HG03135 (cell line): ENCODE measurements at regions not wholly inside any gene's neighbourhood (a gene's known extent, or its start where the extent isn't known, plus 50 kb on each side); places are given as distances from the start of the nearest gene placed in this dataset.
"Not testable (repeated sequence)": the region's sequence is repeated elsewhere in the genome, so short reads cannot be mapped to it uniquely, and the experiment has no call there.

Experiments used
- ATAC-seq: cut with Tn5 transposase; IDR thresholded peaks from one replicate; pipeline ENCODE4 v1.9.1; 2021; ENCODE audit warnings: mild to moderate bottlenecking, moderate library complexity; ENCODE audit not compliant: unreplicated experiment

GRCh38 chr6:140537211-140537610, 1162.8 kb upstream of the CITED2 start:
- ATAC-seq, result no peak

GRCh38 chr6:140535511-140535910, 1161.1 kb upstream of the CITED2 start:
- ATAC-seq, result no peak

GRCh38 chr6:140533526-140533925, 1159.1 kb upstream of the CITED2 start:
- no peak for ATAC-seq

- ATAC-seq, result no peak
These were observed 1130.3 kb upstream of the CITED2 start for GRCh38 chr6:140504776-140505175.

- no peak for ATAC-seq
These were observed 1126.4 kb upstream of the CITED2 start for GRCh38 chr6:140500849-140501248.

- no peak for ATAC-seq
These were observed 1125.2 kb upstream of the CITED2 start for GRCh38 chr6:140499607-140500006.

- ATAC-seq, result no peak
These were observed 1120.1 kb upstream of the CITED2 start for GRCh38 chr6:140494321-140495108.

- not testable (repeated sequence) for ATAC-seq
These were observed 1119.0 kb upstream of the CITED2 start for GRCh38 chr6:140493470-140493869.

GRCh38 chr6:140490081-140490480, 1115.6 kb upstream of the CITED2 start:
- ATAC-seq, result no peak

GRCh38 chr6:140487586-140487985, 1113.1 kb upstream of the CITED2 start:
- no peak for ATAC-seq

GRCh38 chr6:140486450-140487361, 1112.3 kb upstream of the CITED2 start:
- ATAC-seq, result no peak

GRCh38 chr6:140485740-140486449, 1111.4 kb upstream of the CITED2 start:
- no peak for ATAC-seq

GRCh38 chr6:140480852-140481251, 1106.4 kb upstream of the CITED2 start:
- ATAC-seq, result no peak

GRCh38 chr6:140478631-140479030, 1104.2 kb upstream of the CITED2 start:
- ATAC-seq, result no peak

GRCh38 chr6:140475086-140475485, 1100.6 kb upstream of the CITED2 start:
- no peak for ATAC-seq

GRCh38 chr6:140464720-140465119, 1090.3 kb upstream of the CITED2 start:
- ATAC-seq, result no peak

GRCh38 chr6:140463312-140463710, 1088.9 kb upstream of the CITED2 start:
- ATAC-seq, result no peak

- no peak for ATAC-seq
These were observed 1088.2 kb upstream of the CITED2 start for GRCh38 chr6:140462453-140463311.

GRCh38 chr6:140462076-140462452, 1087.6 kb upstream of the CITED2 start:
- no peak for ATAC-seq

- no peak for ATAC-seq
These were observed 1085.8 kb upstream of the CITED2 start for GRCh38 chr6:140460267-140460666.
